Neural progenitor cell (in vitro differentiated cells): ENCODE measurements at regions not wholly inside any gene's neighbourhood (a gene's known extent, or its start where the extent isn't known, plus 50 kb on each side); places are given as distances from the start of the nearest gene placed in this dataset.

Experiments
- DNase-seq: peaks from one replicate; pipeline ENCODE4 v3.0.0-alpha.2; 2016; ENCODE audit warnings: low spot score
- H2AFZ ChIP-seq: fragments of 200-600 bp; sonication (generic); replicated peaks from 2 replicates; pipeline ENCODE4 v1.6.1; 2016; ENCODE audit warnings: antibody characterized with exemption
- H3F3A ChIP-seq: fragments of 200-600 bp; sonication (generic); 2 replicates; pipeline ENCODE4 v1.6.1; 2016; ENCODE audit warnings: antibody characterized with exemption, low read depth
- H3K27ac ChIP-seq: fragments of 200-600 bp; sonication (generic); 2 replicates; pipeline ENCODE4 v1.5.1; 2016; ENCODE audit warnings: mild to moderate bottlenecking
- H3K27me3 ChIP-seq: fragments of 200-600 bp; sonication (generic); 2 replicates; pipeline ENCODE4 v1.6.1; 2016; ENCODE audit warnings: mild to moderate bottlenecking, moderate library complexity
- H3K36me3 ChIP-seq: fragments of 200-600 bp; sonication (generic); 2 replicates; pipeline ENCODE4 v1.5.1; 2016
- H3K4me1 ChIP-seq: fragments of 200-600 bp; sonication (generic); 2 replicates; pipeline ENCODE4 v1.6.1; 2016; ENCODE audit warnings: mixed run types
- H3K4me2 ChIP-seq: fragments of 200-600 bp; sonication (generic); 2 replicates; pipeline ENCODE4 v1.6.1; 2016
- H3K4me3 ChIP-seq: fragments of 200-600 bp; sonication (generic); 2 replicates; pipeline ENCODE4 v1.5.1; 2016
- H3K79me2 ChIP-seq: fragments of 200-600 bp; sonication (generic); 2 replicates; pipeline ENCODE4 v1.6.1; 2016; ENCODE audit warnings: low read depth
- H3K9ac ChIP-seq: fragments of 200-600 bp; sonication (generic); 2 replicates; pipeline ENCODE4 v1.6.1; 2016
- H3K9me3 ChIP-seq: fragments of 200-600 bp; sonication (generic); 2 replicates; pipeline ENCODE4 v1.5.1; 2016; ENCODE audit warnings: low read depth
- H4K20me1 ChIP-seq: fragments of 200-600 bp; sonication (generic); 2 replicates; pipeline ENCODE4 v1.6.1; 2016; ENCODE audit warnings: low read depth
- H3K27ac Mint-ChIP-seq: 3 replicates; pipeline ENCODE4 v1.8.0; 2021; ENCODE audit warnings: mixed read lengths
- H3K27me3 Mint-ChIP-seq: 2 replicates; pipeline ENCODE4 v1.8.0; 2022; ENCODE audit warnings: low read depth, mild to moderate bottlenecking, inconsistent platforms, moderate library complexity, mixed read lengths; ENCODE audit not compliant: insufficient read depth
- H3K36me3 Mint-ChIP-seq: 3 replicates; pipeline ENCODE4 v1.8.0; 2021; ENCODE audit warnings: mixed read lengths
- H3K4me1 Mint-ChIP-seq: 3 replicates; pipeline ENCODE4 v1.8.0; 2021; ENCODE audit warnings: mixed read lengths
- H3K4me3 Mint-ChIP-seq: 3 replicates; pipeline ENCODE4 v1.8.0; 2021; ENCODE audit warnings: mild to moderate bottlenecking, moderate library complexity, mixed read lengths
- H3K9me3 Mint-ChIP-seq: 3 replicates; pipeline ENCODE4 v1.8.0; 2020; ENCODE audit warnings: mixed read lengths
- EZH2 ChIP-seq: fragments of 200-600 bp; sonication (generic); IDR thresholded peaks from 2 replicates; pipeline ENCODE4 v1.6.1; 2017; ENCODE audit warnings: antibody characterized with exemption, mild to moderate bottlenecking, moderate library complexity
- EZH2phosphoT487 ChIP-seq: fragments of 200-600 bp; sonication (generic); IDR thresholded peaks from 2 replicates; pipeline ENCODE4 v1.6.1; 2017; ENCODE audit warnings: antibody characterized with exemption
- TF ChIP-seq, protein P1 (sequence below): fragments of 200-600 bp; sonication (generic); IDR thresholded peaks from 2 replicates; pipeline ENCODE4 v1.5.1; 2017; ENCODE audit warnings: antibody characterized with exemption, mild to moderate bottlenecking

- H3K27ac Mint-ChIP-seq, result no peak overlapping the region
- DNase-seq, result no peak
- Histone ChIP-seq H4K20me1 (no peaks in the 10 kb centered on the region), H3K4me3 (no peak overlapping the region), H3K9me3 (no peaks in the 10 kb centered on the region), H3K9ac (no peak overlapping the region), H3K4me2 (no peak overlapping the region), H3K4me1 (peaks cover 27% of the 10 kb centered on the region), H2AFZ (no peak overlapping the region), H3K27ac (no peak overlapping the region), H3F3A (peaks cover 24% of the 10 kb centered on the region), H3K79me2 (no peaks in the 10 kb centered on the region), H3K36me3 (no peaks in the 10 kb centered on the region), H3K27me3 (no peaks in the 10 kb centered on the region)
- peaks cover 2% of the 10 kb centered on the region for H3K27me3 Mint-ChIP-seq
- peaks cover 12% of the 10 kb centered on the region for H3K9me3 Mint-ChIP-seq
- no peak overlapping the region for H3K4me3 Mint-ChIP-seq
- TF ChIP-seq, protein P1, sequence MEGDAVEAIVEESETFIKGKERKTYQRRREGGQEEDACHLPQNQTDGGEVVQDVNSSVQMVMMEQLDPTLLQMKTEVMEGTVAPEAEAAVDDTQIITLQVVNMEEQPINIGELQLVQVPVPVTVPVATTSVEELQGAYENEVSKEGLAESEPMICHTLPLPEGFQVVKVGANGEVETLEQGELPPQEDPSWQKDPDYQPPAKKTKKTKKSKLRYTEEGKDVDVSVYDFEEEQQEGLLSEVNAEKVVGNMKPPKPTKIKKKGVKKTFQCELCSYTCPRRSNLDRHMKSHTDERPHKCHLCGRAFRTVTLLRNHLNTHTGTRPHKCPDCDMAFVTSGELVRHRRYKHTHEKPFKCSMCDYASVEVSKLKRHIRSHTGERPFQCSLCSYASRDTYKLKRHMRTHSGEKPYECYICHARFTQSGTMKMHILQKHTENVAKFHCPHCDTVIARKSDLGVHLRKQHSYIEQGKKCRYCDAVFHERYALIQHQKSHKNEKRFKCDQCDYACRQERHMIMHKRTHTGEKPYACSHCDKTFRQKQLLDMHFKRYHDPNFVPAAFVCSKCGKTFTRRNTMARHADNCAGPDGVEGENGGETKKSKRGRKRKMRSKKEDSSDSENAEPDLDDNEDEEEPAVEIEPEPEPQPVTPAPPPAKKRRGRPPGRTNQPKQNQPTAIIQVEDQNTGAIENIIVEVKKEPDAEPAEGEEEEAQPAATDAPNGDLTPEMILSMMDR, result no peak
- no peak for TF ChIP-seq EZH2phosphoT487
- no peak for TF ChIP-seq EZH2
- H3K36me3 Mint-ChIP-seq, result no peaks in the 10 kb centered on the region
- H3K4me1 Mint-ChIP-seq, result peaks cover 38% of the 10 kb centered on the region
Observed at GRCh38 chr17:72535779-72536178, 415.0 kb downstream of the SOX9 start.

DNA sequence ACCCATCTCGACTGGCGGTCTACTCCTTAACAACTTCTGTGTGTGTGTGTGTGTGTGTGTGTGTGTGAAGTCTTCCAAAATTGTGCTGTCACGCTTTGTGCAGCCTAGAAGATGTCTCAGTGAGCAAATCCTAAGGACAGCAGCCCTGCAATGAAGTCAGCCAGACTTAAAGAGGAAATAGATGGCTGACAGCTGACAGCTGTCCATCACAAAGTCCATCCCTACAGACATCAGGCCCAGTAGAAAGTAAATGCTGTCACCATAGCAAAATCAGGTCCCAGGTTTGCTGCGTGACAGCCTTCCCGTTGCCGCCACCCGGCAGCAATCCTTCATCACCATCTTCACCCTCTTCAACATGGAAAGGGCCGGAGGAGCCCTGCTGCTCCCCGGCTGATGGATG is 416.0 kb downstream of the SOX9 start:
- no peak overlapping the region for H3K9ac ChIP-seq
- H3K27me3 Mint-ChIP-seq, result no peaks in the 10 kb centered on the region
- no peaks in the 10 kb centered on the region for H3K27me3 ChIP-seq
- peaks cover 27% of the 10 kb centered on the region for H3K4me1 ChIP-seq
- H3K4me3 Mint-ChIP-seq, result no peak overlapping the region
- H3F3A ChIP-seq, result peaks cover 24% of the 10 kb centered on the region
- H3K4me2 ChIP-seq, result no peak overlapping the region
- no peaks in the 10 kb centered on the region for H3K36me3 ChIP-seq
- no peaks in the 10 kb centered on the region for H3K79me2 ChIP-seq
- no peak overlapping the region for H2AFZ ChIP-seq
- no peaks in the 10 kb centered on the region for H3K36me3 Mint-ChIP-seq
- TF ChIP-seq EZH2phosphoT487, result no peak
- TF ChIP-seq EZH2, result no peak
- TF ChIP-seq, protein P1, result no peak
- peaks cover 13% of the 10 kb centered on the region for H3K9me3 Mint-ChIP-seq
- H3K27ac Mint-ChIP-seq, result peak overlapping the region; percentile 25
- no peak for DNase-seq
- peaks cover 37% of the 10 kb centered on the region for H3K4me1 Mint-ChIP-seq
- H3K4me3 ChIP-seq, result no peak overlapping the region
- no peaks in the 10 kb centered on the region for H4K20me1 ChIP-seq
- no peaks in the 10 kb centered on the region for H3K9me3 ChIP-seq
- H3K27ac ChIP-seq, result no peak overlapping the region

- no peak for DNase-seq
- Histone ChIP-seq H3K27ac (peak overlapping the region; percentile 36), H3K79me2 (no peaks in the 10 kb centered on the region), H3F3A (peaks cover 24% of the 10 kb centered on the region), H3K9me3 (no peaks in the 10 kb centered on the region), H3K36me3 (no peaks in the 10 kb centered on the region), H2AFZ (peak overlapping the region; percentile 56), H3K4me1 (peaks cover 27% of the 10 kb centered on the region), H3K9ac (no peak overlapping the region), H3K4me3 (no peak overlapping the region), H3K27me3 (no peaks in the 10 kb centered on the region), H4K20me1 (no peaks in the 10 kb centered on the region), H3K4me2 (peak overlapping the region; percentile 57)
- Mint-ChIP-seq H3K27me3 (peaks cover under 1% of the 10 kb centered on the region), H3K4me3 (no peak overlapping the region), H3K9me3 (peaks cover 25% of the 10 kb centered on the region), H3K4me1 (peaks cover 37% of the 10 kb centered on the region), H3K27ac (peak overlapping the region; percentile 31), H3K36me3 (no peaks in the 10 kb centered on the region)
- TF ChIP-seq EZH2, result no peak
- no peak for TF ChIP-seq EZH2phosphoT487
- TF ChIP-seq, protein P1, result no peak
Observed at GRCh38 chr17:72538443-72538842, 417.6 kb downstream of the SOX9 start.
